Bronchial epithelial cell (primary cell): ENCODE measurements at regions not wholly inside any gene's neighbourhood (a gene's known extent, or its start where the extent isn't known, plus 50 kb on each side); places are given as distances from the start of the nearest gene placed in this dataset.
A peak's percentile ranks its signal among the peaks of the same experiment; 100 is the strongest.

Source experiments
- DNase-seq: peaks from one replicate; pipeline ENCODE4 v3.0.0-alpha.2; 2010; ENCODE audit warnings: low read depth
- FAIRE-seq: peaks from 2 replicates; lab custom pipeline; 2011; peaks lifted over from hg19 to GRCh38; lab: Jason Lieb, UNC
- H3K27me3 ChIP-seq: 2 replicates; pipeline ENCODE4 v1.5.1; 2011; ENCODE audit warnings: low read length; ENCODE audit not compliant: control insufficient read depth, insufficient read depth
- H3K36me3 ChIP-seq: 2 replicates; pipeline ENCODE4 v1.5.1; 2011; ENCODE audit warnings: low read length; ENCODE audit not compliant: control insufficient read depth, insufficient read depth
- H3K4me3 ChIP-seq: 2 replicates; pipeline ENCODE4 v1.5.1; 2011; ENCODE audit warnings: mild to moderate bottlenecking, low read depth, low read length, control low read depth
- TF ChIP-seq, protein P1 (sequence below): IDR thresholded peaks from 2 replicates; pipeline ENCODE4 v1.5.1; 2011; ENCODE audit warnings: mild to moderate bottlenecking, moderate library complexity, low read length, control low read depth, inconsistent platforms; ENCODE audit not compliant: insufficient read depth, severe bottlenecking

DNA sequence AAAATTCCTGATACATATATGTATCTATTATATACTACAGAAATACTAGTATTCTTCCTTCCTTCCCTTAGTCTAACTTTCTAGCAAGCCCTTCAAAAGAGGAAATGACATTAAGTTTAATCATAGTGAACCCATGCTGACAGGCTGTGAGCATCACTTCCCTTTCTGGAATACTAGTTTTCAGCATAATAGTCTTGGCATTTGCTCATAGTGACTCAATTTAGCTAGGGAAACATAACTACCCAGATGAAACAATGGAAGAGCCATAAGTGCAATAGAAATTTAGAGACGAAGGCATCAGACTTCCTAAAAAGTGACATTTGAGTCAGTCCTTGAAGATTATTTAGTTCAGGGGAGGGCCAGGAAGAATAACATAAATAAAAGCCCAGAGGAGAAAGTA is 184.5 kb upstream of the CRY1 start:
- TF ChIP-seq, protein P1, sequence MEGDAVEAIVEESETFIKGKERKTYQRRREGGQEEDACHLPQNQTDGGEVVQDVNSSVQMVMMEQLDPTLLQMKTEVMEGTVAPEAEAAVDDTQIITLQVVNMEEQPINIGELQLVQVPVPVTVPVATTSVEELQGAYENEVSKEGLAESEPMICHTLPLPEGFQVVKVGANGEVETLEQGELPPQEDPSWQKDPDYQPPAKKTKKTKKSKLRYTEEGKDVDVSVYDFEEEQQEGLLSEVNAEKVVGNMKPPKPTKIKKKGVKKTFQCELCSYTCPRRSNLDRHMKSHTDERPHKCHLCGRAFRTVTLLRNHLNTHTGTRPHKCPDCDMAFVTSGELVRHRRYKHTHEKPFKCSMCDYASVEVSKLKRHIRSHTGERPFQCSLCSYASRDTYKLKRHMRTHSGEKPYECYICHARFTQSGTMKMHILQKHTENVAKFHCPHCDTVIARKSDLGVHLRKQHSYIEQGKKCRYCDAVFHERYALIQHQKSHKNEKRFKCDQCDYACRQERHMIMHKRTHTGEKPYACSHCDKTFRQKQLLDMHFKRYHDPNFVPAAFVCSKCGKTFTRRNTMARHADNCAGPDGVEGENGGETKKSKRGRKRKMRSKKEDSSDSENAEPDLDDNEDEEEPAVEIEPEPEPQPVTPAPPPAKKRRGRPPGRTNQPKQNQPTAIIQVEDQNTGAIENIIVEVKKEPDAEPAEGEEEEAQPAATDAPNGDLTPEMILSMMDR = no peak
- Histone ChIP-seq H3K4me3 (no peak overlapping the region), H3K27me3 (no peaks in the 10 kb centered on the region), H3K36me3 (no peaks in the 10 kb centered on the region)
- DNase-seq (peak; percentile 93), FAIRE-seq (no peak)

DNA sequence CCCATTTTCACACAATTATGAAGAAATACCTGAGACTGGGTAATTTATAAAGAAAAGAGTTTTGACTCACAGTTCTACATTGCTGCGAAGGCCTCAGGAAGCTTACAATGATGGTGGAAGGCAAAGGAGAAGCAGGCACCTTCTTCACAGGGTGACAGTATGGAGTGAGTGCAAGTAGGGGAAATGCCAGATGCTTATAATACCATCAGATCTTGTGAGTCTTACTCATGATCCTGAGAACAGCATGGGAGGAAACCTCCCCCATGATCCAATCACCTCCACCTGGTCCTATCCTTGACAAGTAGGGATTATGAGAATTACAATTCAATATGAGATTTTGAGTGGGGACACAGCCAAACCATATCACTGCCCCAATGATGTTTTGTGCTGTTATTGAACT is 189.3 kb upstream of the CRY1 start:
- H3K27me3 ChIP-seq = no peaks in the 10 kb centered on the region
- FAIRE-seq = peak; percentile 23
- DNase-seq = peak; percentile 62
- TF ChIP-seq, protein P1 = no peak
- H3K36me3 ChIP-seq = no peaks in the 10 kb centered on the region
- no peak overlapping the region for H3K4me3 ChIP-seq

GRCh38 chr12:107283652-107284051 is 190.3 kb upstream of the CRY1 start:
- Histone ChIP-seq H3K4me3 (no peak overlapping the region), H3K27me3 (no peaks in the 10 kb centered on the region), H3K36me3 (no peaks in the 10 kb centered on the region)
- FAIRE-seq (no peak), DNase-seq (no peak)
- TF ChIP-seq, protein P1 = no peak

DNA sequence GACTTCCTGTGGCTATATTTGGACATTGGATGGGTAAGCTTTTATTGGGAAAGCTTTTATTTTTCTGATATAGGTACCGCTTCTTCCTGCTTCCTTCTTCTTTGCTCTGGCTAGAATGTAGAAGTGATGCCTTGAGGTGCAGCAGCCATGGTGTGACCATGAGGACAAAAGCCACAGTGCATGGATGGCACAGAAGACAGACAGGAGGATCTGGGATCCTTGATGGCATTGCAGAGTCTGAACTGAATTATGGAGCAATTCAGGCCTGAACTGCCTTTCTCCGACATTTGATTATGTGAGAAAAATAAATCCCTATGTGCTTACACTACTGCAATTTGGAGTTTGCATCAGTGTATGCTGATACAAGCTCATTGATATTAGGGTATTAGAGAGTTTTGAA is 191.3 kb upstream of the CRY1 start:
- no peaks in the 10 kb centered on the region for H3K27me3 ChIP-seq
- no peak overlapping the region for H3K4me3 ChIP-seq
- no peak for DNase-seq
- no peak for FAIRE-seq
- TF ChIP-seq, protein P1 = no peak
- H3K36me3 ChIP-seq = no peaks in the 10 kb centered on the region

DNA sequence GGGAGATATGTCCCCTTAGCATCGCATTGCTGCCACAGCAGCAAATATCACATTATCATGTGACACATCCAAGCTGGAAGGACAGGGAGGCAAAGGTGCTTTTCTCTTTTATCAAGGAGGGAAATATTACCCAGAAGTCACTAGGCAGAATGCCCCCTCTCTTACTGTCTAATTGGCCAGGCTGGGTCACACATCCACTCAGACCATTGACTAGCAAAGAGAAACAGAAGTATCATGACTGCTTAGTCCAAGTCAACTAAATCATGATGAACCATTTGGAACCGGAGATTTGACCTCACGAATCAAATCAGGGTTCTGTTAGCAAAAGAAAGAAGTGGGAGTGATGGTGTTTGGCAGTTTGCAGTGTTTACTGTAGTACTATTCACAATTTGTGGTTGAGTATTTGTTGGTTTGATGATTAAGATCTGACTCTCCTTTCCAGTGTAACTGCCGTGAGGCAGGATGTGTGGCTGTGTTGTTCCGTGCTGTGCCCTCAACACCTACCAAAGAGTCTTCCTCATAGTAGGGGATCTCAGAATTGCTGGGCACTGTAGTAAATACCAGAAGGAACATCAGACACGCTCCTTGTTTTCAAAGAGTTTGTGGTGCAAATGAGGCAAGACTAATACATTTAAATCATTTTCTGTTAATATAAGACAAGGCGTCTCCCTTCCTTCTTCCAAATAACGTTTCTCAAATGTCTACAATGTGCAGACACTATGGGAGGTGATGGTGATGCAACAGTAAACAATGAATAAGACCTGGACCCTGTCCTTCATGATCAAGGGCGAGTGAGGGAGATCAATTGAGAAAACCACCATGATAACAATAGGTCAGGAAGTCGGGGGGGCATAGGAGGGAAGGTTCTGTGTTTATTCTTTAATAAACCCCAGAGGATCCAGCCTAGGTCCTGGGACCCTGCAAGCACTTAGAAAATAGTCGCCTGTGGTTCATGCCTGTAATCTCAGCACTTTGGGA is 194.4 kb upstream of the CRY1 start:
- Histone ChIP-seq H3K27me3 (no peaks in the 10 kb centered on the region), H3K36me3 (no peaks in the 10 kb centered on the region), H3K4me3 (no peak overlapping the region)
- TF ChIP-seq, protein P1 = no peak
- peak; percentile 89 for DNase-seq
- peak; percentile 90 for FAIRE-seq
